ENCODE measurements at regions not wholly inside any gene's neighbourhood (a gene's known extent, or its start where the extent isn't known, plus 50 kb on each side); places are given as distances from the start of the nearest gene placed in this dataset.

GRCh38 chr4:28362169-28362568, 1501.5 kb downstream of the STIM2 start:
- Histone ChIP-seq H3K27me3 (no peaks in the 10 kb centered on the region), H3K9me3 (no peaks in the 10 kb centered on the region), H3K4me3 (no peak overlapping the region), H3K27ac (no peak overlapping the region), H3K36me3 (no peaks in the 10 kb centered on the region), H3K4me1 (no peaks in the 10 kb centered on the region)
- DNase-seq (ENCODE audit: low spot score in 2 of 2): no peak
- intact Hi-C loops (cut with DNase I): no loop called here
- TF ChIP-seq, protein P1, sequence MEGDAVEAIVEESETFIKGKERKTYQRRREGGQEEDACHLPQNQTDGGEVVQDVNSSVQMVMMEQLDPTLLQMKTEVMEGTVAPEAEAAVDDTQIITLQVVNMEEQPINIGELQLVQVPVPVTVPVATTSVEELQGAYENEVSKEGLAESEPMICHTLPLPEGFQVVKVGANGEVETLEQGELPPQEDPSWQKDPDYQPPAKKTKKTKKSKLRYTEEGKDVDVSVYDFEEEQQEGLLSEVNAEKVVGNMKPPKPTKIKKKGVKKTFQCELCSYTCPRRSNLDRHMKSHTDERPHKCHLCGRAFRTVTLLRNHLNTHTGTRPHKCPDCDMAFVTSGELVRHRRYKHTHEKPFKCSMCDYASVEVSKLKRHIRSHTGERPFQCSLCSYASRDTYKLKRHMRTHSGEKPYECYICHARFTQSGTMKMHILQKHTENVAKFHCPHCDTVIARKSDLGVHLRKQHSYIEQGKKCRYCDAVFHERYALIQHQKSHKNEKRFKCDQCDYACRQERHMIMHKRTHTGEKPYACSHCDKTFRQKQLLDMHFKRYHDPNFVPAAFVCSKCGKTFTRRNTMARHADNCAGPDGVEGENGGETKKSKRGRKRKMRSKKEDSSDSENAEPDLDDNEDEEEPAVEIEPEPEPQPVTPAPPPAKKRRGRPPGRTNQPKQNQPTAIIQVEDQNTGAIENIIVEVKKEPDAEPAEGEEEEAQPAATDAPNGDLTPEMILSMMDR (IDR thresholded peaks at IDR 0.05): no peak

DNA sequence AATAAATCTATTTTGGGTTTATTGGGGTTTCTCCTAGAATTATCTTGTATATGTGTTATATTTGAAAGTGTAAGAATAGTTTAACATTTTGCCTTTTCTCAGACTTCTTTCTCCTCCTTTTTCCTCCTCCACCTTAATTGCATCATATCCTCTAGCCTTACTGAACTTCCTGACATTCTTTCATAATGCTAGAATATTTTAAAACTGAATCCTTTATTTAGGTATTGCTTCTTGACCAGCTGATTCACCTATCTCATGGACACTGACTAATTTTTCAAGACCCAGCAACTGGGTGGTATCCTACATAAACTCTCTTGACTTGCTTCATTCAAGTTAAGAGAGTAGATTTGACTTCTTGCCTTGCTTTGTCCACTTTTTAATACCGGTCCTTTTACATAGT, 1508.9 kb downstream of the STIM2 start:
- DNase-seq (ENCODE audit: low spot score in 2 of 2): no peak
- Histone ChIP-seq H3K9me3 (no peaks in the 10 kb centered on the region), H3K4me1 (no peaks in the 10 kb centered on the region), H3K4me3 (no peak overlapping the region), H3K27ac (no peak overlapping the region), H3K36me3 (no peaks in the 10 kb centered on the region), H3K27me3 (no peaks in the 10 kb centered on the region)
- TF ChIP-seq, protein P1 (IDR thresholded peaks at IDR 0.05): no peak
- intact Hi-C loops (cut with DNase I): no loop called here

GRCh38 chr4:28373191-28373590, 1512.5 kb downstream of the STIM2 start:
- Histone ChIP-seq H3K36me3 (no peaks in the 10 kb centered on the region), H3K4me1 (no peaks in the 10 kb centered on the region), H3K4me3 (no peak overlapping the region), H3K27me3 (no peaks in the 10 kb centered on the region), H3K9me3 (no peaks in the 10 kb centered on the region), H3K27ac (no peak overlapping the region)
- intact Hi-C loops (cut with DNase I): no loop called here
- TF ChIP-seq, protein P1 (IDR thresholded peaks at IDR 0.05): no peak
- no peak for DNase-seq (ENCODE audit: low spot score in 2 of 2)

DNA sequence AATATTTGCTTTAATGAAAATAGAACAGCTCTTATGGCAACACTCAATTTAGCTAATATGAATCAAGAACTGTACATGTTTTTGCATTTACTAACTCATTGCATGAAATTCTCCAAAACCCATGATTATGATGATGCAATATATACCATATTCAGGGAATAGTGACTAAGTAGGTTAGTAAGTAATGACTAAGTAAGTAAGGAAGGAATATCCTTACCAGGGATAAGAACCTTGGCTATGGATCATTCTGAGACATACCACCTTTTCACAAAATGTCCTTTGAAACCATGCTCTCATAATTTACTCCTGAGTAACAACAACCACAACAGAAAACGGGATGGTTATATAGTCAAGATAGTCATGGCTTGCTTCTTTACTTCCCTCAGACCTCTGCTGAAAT, 1513.0 kb downstream of the STIM2 start:
- no peaks in the 10 kb centered on the region for H3K36me3 ChIP-seq

DNA sequence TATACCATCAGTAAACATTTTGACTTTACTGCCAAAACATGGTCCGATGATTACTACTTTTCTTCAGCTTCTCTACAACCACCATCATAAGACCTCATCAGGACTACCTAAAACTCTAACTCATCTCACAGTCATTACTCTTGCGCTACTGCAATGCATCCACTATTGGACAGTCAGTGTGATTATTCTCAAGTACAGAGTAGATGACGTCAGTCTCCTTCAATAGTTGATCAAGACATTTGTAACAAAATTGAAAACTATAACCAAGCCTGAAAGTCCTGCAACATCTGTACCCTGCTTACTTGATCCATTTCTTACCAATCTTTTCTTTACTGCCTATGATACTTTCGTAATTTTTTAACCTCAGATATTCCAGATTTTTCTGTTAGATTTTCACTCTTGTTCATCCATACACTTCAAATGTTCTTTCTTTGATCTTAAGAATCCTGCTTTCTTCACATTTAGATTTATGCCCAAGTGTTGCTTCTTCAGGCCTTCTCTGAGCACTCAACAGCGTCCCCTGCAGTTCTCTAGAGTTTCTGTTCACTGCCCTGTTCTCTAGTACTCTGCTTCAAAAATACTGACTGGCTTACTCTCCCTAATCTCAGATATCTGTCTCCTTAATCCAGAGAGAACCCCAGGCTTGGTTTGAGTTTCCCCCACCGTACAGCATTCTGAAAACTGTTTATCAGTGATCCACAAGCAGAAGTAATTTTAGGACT, 1517.6 kb downstream of the STIM2 start:
- Histone ChIP-seq H3K27ac (no peak overlapping the region), H3K4me3 (no peak overlapping the region), H3K36me3 (no peaks in the 10 kb centered on the region), H3K27me3 (no peaks in the 10 kb centered on the region), H3K9me3 (no peaks in the 10 kb centered on the region), H3K4me1 (no peaks in the 10 kb centered on the region)
- intact Hi-C loops (cut with DNase I): no loop called here
- no peak for DNase-seq (ENCODE audit: low spot score in 2 of 2)
- TF ChIP-seq, protein P1 (IDR thresholded peaks at IDR 0.05): no peak

More for the DNA sequence above, 1513.0 kb downstream of the STIM2 start:
- DNase-seq (ENCODE audit: low spot score in 2 of 2): no peak
- intact Hi-C loops (cut with DNase I): no loop called here
- no peak overlapping the region for H3K4me3 ChIP-seq
- no peak overlapping the region for H3K27ac ChIP-seq
- H3K27me3 ChIP-seq: no peaks in the 10 kb centered on the region
- H3K9me3 ChIP-seq: no peaks in the 10 kb centered on the region
- no peaks in the 10 kb centered on the region for H3K4me1 ChIP-seq
- TF ChIP-seq, protein P1 (IDR thresholded peaks at IDR 0.05): no peak

DNA sequence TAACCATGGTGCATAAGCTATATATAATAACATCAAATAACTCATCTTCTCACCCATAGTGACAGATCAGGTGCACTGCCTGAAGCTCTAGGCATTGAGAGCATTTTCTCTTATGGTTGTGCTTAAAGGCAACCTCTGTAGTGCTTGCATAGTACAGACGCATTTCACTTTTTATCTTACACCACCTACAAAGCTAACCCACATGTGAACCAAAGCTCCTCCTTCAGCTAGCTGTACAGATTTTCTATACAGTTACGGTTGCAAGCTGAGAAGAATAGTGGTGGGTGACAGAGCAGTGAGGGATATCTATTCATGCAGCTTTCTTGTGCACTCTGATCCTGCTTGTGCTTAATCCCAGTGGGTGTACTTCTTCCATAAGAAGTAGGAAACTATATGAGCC, 1525.2 kb downstream of the STIM2 start:
- Histone ChIP-seq H3K36me3 (no peaks in the 10 kb centered on the region), H3K27me3 (no peaks in the 10 kb centered on the region), H3K27ac (no peak overlapping the region), H3K4me1 (no peaks in the 10 kb centered on the region), H3K4me3 (no peak overlapping the region), H3K9me3 (no peaks in the 10 kb centered on the region)
- TF ChIP-seq, protein P1 (IDR thresholded peaks at IDR 0.05): no peak
- DNase-seq (ENCODE audit: low spot score in 2 of 2): no peak
- intact Hi-C loops (cut with DNase I): no loop called here

All from ascending aorta (tissue), 2 donors.